IMR-90 (cell line): ENCODE measurements at regions not wholly inside any gene's neighbourhood (a gene's known extent, or its start where the extent isn't known, plus 50 kb on each side); places are given as distances from the start of the nearest gene placed in this dataset.
A peak's percentile ranks its signal among the peaks of the same experiment; 100 is the strongest.

Experiments used
- ATAC-seq: fragments of 200-7000 bp; cut with Tn5 transposase; 2 replicates; pipeline ENCODE4 v1.9.1; 2020; ENCODE audit warnings: low read depth, mild to moderate bottlenecking, moderate library complexity
- BruUV-seq: library from RNA; stranded (reverse); fragments of 400-500 nt; replicated peaks from 2 replicates; lab custom pipeline; 2021; lab: Mats Ljungman, UMichigan
- CTCF ChIA-PET: fragments of 300-600 bp; formaldehyde crosslinking; extraction: SDS; loops from one replicate; lab custom pipeline; 2021; ENCODE audit warnings: antibody characterized with exemption; lab: Yijun Ruan, JAX
- POLR2A ChIA-PET: fragments of 300-600 bp; sonication (Branson Sonifier 250); formaldehyde crosslinking; loops from one replicate; lab custom pipeline; 2022; ENCODE audit warnings: antibody characterized with exemption; ENCODE audit not compliant: unreplicated experiment; lab: Charles Lee
- DNase-seq: peaks from one replicate; pipeline ENCODE4 v3.0.0; 2013
- H2AFZ ChIP-seq: replicated peaks from 2 replicates; pipeline ENCODE3; 2013; ENCODE audit warnings: low read length, mild to moderate bottlenecking; ENCODE audit not compliant: poor library complexity
- H2AK5ac ChIP-seq: 2 replicates; pipeline ENCODE4 v1.6.1; 2013; ENCODE audit warnings: low read depth, low read length, inconsistent platforms
- H2AK9ac ChIP-seq: replicated peaks from 2 replicates; pipeline ENCODE3; 2013; ENCODE audit warnings: mild to moderate bottlenecking, low read depth, low read length, moderate library complexity; ENCODE audit not compliant: poor library complexity
- H2BK120ac ChIP-seq: 2 replicates; pipeline ENCODE4 v1.6.1; 2013; ENCODE audit warnings: low read depth, low read length, inconsistent platforms
- H2BK15ac ChIP-seq: 3 replicates; pipeline ENCODE4 v1.6.1; 2013; ENCODE audit warnings: low read depth, low read length, inconsistent platforms
- H2BK20ac ChIP-seq: 2 replicates; pipeline ENCODE4 v1.6.1; 2013; ENCODE audit warnings: low read depth, mild to moderate bottlenecking, inconsistent platforms, low read length, moderate library complexity
- H2BK5ac ChIP-seq: 2 replicates; pipeline ENCODE4 v1.6.1; 2013; ENCODE audit warnings: mild to moderate bottlenecking, low read depth, low read length, inconsistent platforms; ENCODE audit not compliant: poor library complexity, severe bottlenecking
- H3K14ac ChIP-seq: replicated peaks from 2 replicates; pipeline ENCODE4 v1.6.1; 2013; ENCODE audit warnings: low read depth, low read length, inconsistent platforms
- H3K18ac ChIP-seq: 2 replicates; pipeline ENCODE4 v1.6.1; 2013; ENCODE audit warnings: low read depth, low read length, control low read depth
- H3K23ac ChIP-seq: 2 replicates; pipeline ENCODE4 v1.6.1; 2013; ENCODE audit warnings: low read depth, low read length, inconsistent platforms
- H3K27ac ChIP-seq: 2 replicates; pipeline ENCODE4 v1.5.1; 2013; ENCODE audit warnings: mild to moderate bottlenecking, control low read depth, low read length; ENCODE audit not compliant: insufficient read depth
- H3K27me3 ChIP-seq: 2 replicates; pipeline ENCODE4 v1.6.1; 2013; ENCODE audit warnings: low read length; ENCODE audit not compliant: control insufficient read depth, insufficient read depth
- H3K36me3 ChIP-seq: 2 replicates; pipeline ENCODE4 v1.6.1; 2013; ENCODE audit warnings: low read length, mixed read lengths; ENCODE audit not compliant: control insufficient read depth, insufficient read depth
- H3K4ac ChIP-seq: 2 replicates; pipeline ENCODE4 v1.6.1; 2013; ENCODE audit warnings: low read depth, low read length, inconsistent platforms
- H3K4me1 ChIP-seq: 2 replicates; pipeline ENCODE4 v1.6.1; 2013; ENCODE audit warnings: low read length, mixed read lengths; ENCODE audit not compliant: control insufficient read depth, insufficient read depth
- H3K4me2 ChIP-seq: 2 replicates; pipeline ENCODE4 v1.6.1; 2013; ENCODE audit warnings: low read depth, mild to moderate bottlenecking, control low read depth, low read length, moderate library complexity
- H3K4me3 ChIP-seq: 2 replicates; pipeline ENCODE4 v1.5.1; 2013; ENCODE audit warnings: low read depth, mild to moderate bottlenecking, control low read depth, low read length, moderate library complexity; ENCODE audit not compliant: insufficient read depth
- H3K56ac ChIP-seq: 2 replicates; pipeline ENCODE4 v1.6.1; 2013; ENCODE audit warnings: low read length, inconsistent platforms; ENCODE audit not compliant: insufficient read depth; ENCODE audit errors: extremely low read depth
- H3K79me1 ChIP-seq, 2 experiments: 2 replicates each; pipeline ENCODE4 v1.6.1; 2013; ENCODE audit warnings: low read length in 2 of 2, inconsistent platforms in 1 of 2, low read depth in 1 of 2
- H3K9ac ChIP-seq: 2 replicates; pipeline ENCODE4 v1.6.1; 2013; ENCODE audit warnings: low read depth, low read length, control low read depth
- H3K9me1 ChIP-seq: 2 replicates; pipeline ENCODE4 v1.6.1; 2013; ENCODE audit warnings: low read length, inconsistent platforms; ENCODE audit not compliant: insufficient read depth
- H3K9me3 ChIP-seq: 2 replicates; pipeline ENCODE4 v1.6.1; 2013; ENCODE audit warnings: low read length; ENCODE audit not compliant: control insufficient read depth, insufficient read depth
- H4K20me1 ChIP-seq: 2 replicates; pipeline ENCODE4 v1.6.1; 2013; ENCODE audit warnings: low read length, inconsistent platforms; ENCODE audit not compliant: insufficient read depth
- H4K5ac ChIP-seq: 2 replicates; pipeline ENCODE4 v1.6.1; 2013; ENCODE audit warnings: mild to moderate bottlenecking, low read depth, low read length, control low read depth
- H4K8ac ChIP-seq, 2 experiments: 2 replicates each; pipeline ENCODE4 v1.6.1; 2013; ENCODE audit warnings: low read depth in 2 of 2, low read length in 2 of 2, control low read depth in 1 of 2, inconsistent platforms in 1 of 2
- H4K91ac ChIP-seq: 2 replicates; pipeline ENCODE4 v1.6.1; 2013; ENCODE audit warnings: low read depth, low read length, inconsistent platforms; ENCODE audit not compliant: insufficient read depth
- CEBPB ChIP-seq: IDR thresholded peaks from 2 replicates; pipeline ENCODE4 v1.6.1; 2012; ENCODE audit warnings: low read depth, low read length, improper control_type of control experiment
- CTCF ChIP-seq: conservative IDR thresholded peaks from 2 replicates; pipeline ENCODE4 v1.5.1; 2012; ENCODE audit warnings: mild to moderate bottlenecking, low read depth, low read length, improper control_type of control experiment
- FOS ChIP-seq: fragments of 150-350 bp; IDR thresholded peaks from 2 replicates; pipeline ENCODE4 v1.6.1; 2016; ENCODE audit warnings: low read depth, low read length
- MAFK ChIP-seq: IDR thresholded peaks from 2 replicates; pipeline ENCODE4 v1.6.1; 2012; ENCODE audit warnings: low read depth, low read length, improper control_type of control experiment
- MAZ ChIP-seq: IDR thresholded peaks from 2 replicates; pipeline ENCODE4 v1.6.1; 2012; ENCODE audit warnings: low read depth, mild to moderate bottlenecking, low read length, improper control_type of control experiment, moderate library complexity, borderline replicate concordance
- MXI1 ChIP-seq: IDR thresholded peaks from 2 replicates; pipeline ENCODE4 v1.6.1; 2012; ENCODE audit warnings: low read depth, mild to moderate bottlenecking, low read length, moderate library complexity, borderline replicate concordance
- NFE2L2 ChIP-seq: fragments of 150-350 bp; IDR thresholded peaks from 2 replicates; pipeline ENCODE4 v1.6.1; 2016; ENCODE audit warnings: low read depth, mild to moderate bottlenecking, low read length
- POLR2A ChIP-seq: IDR thresholded peaks from 2 replicates; pipeline ENCODE4 v1.6.1; 2012; ENCODE audit warnings: mild to moderate bottlenecking, low read depth, low read length
- RAD21 ChIP-seq: IDR thresholded peaks from 2 replicates; pipeline ENCODE4 v1.6.1; 2012; ENCODE audit warnings: low read length, improper control_type of control experiment
- RCOR1 ChIP-seq: IDR thresholded peaks from 2 replicates; pipeline ENCODE4 v1.6.1; 2012; ENCODE audit warnings: mild to moderate bottlenecking, low read length, improper control_type of control experiment; ENCODE audit not compliant: insufficient replicate concordance
- RFX5 ChIP-seq: IDR thresholded peaks from 2 replicates; pipeline ENCODE4 v1.8.0; 2012; ENCODE audit warnings: low read depth, mild to moderate bottlenecking, low read length, moderate library complexity
- SMC3 ChIP-seq: fragments of 150-350 bp; IDR thresholded peaks from 2 replicates; pipeline ENCODE4 v1.6.1; 2016; ENCODE audit warnings: low read depth, mild to moderate bottlenecking, antibody characterized with exemption, low read length, moderate library complexity
- USF2 ChIP-seq: fragments of 150-350 bp; IDR thresholded peaks from 2 replicates; pipeline ENCODE4 v1.6.1; 2017; ENCODE audit warnings: mild to moderate bottlenecking, antibody characterized with exemption, low read length, low read depth
- dilution Hi-C: fragments of 300-500 bp; cut with HindIII; formaldehyde crosslinking; loops from one replicate; pipeline ENCODE4 v1.14.3; 2018; ENCODE audit warnings: low sequenced_read_pairs; ENCODE audit not compliant: unreplicated experiment
- in situ Hi-C: fragments of 300-500 bp; cut with MboI; formaldehyde crosslinking; loops from 3 replicates; pipeline ENCODE4 v1.14.3; 2019; ENCODE audit warnings: low sequenced_read_pairs, inconsistent platforms, mixed read lengths
- intact Hi-C: fragments of 100-400 bp; cut with micrococcal nuclease; formaldehyde crosslinking; loops from 2 replicates; pipeline ENCODE4 v1.10.0; 2022

GRCh38 chr4:126661194-126661593 is 971.6 kb upstream of the INTU start:
- H2AK5ac ChIP-seq: peak overlapping the region; percentile 20; the same call in 1 of the 2 replicates
- H2BK120ac ChIP-seq: peak overlapping the region; percentile 50; the same call in 1 of the 2 replicates
- no peaks in the 10 kb centered on the region for H4K20me1 ChIP-seq
- ChIA-PET CTCF (no interaction called here), POLR2A (no interaction called here)
- TF ChIP-seq MAFK: no peak
- TF ChIP-seq RFX5: no peak
- TF ChIP-seq POLR2A: no peak
- TF ChIP-seq CTCF: no peak
- TF ChIP-seq MXI1: no peak
- no peak for TF ChIP-seq USF2
- no peak for TF ChIP-seq NFE2L2
- no peak for TF ChIP-seq CEBPB
- TF ChIP-seq RCOR1: no peak
- no peak for TF ChIP-seq MAZ
- TF ChIP-seq SMC3: no peak
- TF ChIP-seq RAD21: no peak
- TF ChIP-seq FOS: no peak
- dilution Hi-C loops (no loop called here), in situ Hi-C loops (no loop called here), intact Hi-C loops (no loop called here)
- H3K27ac ChIP-seq: no peak overlapping the region
- H3K56ac ChIP-seq: no peak overlapping the region
- H2AFZ ChIP-seq: no peak overlapping the region
- no peak overlapping the region for H3K9ac ChIP-seq
- BruUV-seq: no TSS peak
- H3K79me1 ChIP-seq: no peaks in the 10 kb centered on the region
- no peak overlapping the region for H3K4me2 ChIP-seq
- peak overlapping the region in 1 of 2 experiments; percentile 38; a peak in 1 of 4 replicates for H4K8ac ChIP-seq
- H3K18ac ChIP-seq: no peak overlapping the region
- no peak overlapping the region for H2BK20ac ChIP-seq
- no peak overlapping the region for H4K5ac ChIP-seq
- H2BK5ac ChIP-seq: no peak overlapping the region
- no peak overlapping the region for H3K14ac ChIP-seq
- peak; percentile 28 for DNase-seq
- H4K91ac ChIP-seq: no peak overlapping the region
- 0 out of 2 replicates have a peak, but pooled peaks cover 1% of the 10 kb centered on the region for H3K9me3 ChIP-seq
- H2AK9ac ChIP-seq: no peak overlapping the region
- H3K4ac ChIP-seq: no peak overlapping the region; the same call in 1 of the 2 replicates
- H3K36me3 ChIP-seq: no peaks in the 10 kb centered on the region
- H3K27me3 ChIP-seq: no peaks in the 10 kb centered on the region
- no peak overlapping the region for H2BK15ac ChIP-seq
- H3K4me3 ChIP-seq: no peak overlapping the region
- ATAC-seq: peak; percentile 66; the same call in 1 of the 2 replicates
- H3K9me1 ChIP-seq: no peaks in the 10 kb centered on the region
- H3K23ac ChIP-seq: no peak overlapping the region
- no peaks in the 10 kb centered on the region for H3K4me1 ChIP-seq
